ENCODE measurements at regions not wholly inside any gene's neighbourhood (a gene's known extent, or its start where the extent isn't known, plus 50 kb on each side); places are given as distances from the start of the nearest gene placed in this dataset.

DNA sequence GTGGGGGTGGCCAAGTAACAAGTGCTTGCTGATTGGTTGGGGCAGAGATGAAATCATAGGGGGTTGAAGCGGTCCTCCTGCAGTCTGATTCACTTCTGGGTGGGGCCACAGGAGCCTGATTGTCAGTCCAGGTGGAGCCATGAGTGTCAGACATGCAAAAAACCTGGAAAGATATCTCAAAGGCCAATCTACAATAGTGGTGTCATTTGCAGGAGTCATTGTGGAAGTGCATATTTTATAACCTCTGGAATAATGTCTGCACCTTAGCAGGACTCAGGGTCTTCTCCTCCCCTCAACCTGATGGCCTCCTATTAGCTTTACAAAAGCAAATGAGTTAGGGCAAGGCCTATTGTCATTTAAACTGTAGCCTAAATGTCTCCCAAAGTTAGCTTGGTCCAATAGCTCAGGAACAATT lies 241.4 kb downstream of the NUAK1 start:
- TF ChIP-seq, protein P1, sequence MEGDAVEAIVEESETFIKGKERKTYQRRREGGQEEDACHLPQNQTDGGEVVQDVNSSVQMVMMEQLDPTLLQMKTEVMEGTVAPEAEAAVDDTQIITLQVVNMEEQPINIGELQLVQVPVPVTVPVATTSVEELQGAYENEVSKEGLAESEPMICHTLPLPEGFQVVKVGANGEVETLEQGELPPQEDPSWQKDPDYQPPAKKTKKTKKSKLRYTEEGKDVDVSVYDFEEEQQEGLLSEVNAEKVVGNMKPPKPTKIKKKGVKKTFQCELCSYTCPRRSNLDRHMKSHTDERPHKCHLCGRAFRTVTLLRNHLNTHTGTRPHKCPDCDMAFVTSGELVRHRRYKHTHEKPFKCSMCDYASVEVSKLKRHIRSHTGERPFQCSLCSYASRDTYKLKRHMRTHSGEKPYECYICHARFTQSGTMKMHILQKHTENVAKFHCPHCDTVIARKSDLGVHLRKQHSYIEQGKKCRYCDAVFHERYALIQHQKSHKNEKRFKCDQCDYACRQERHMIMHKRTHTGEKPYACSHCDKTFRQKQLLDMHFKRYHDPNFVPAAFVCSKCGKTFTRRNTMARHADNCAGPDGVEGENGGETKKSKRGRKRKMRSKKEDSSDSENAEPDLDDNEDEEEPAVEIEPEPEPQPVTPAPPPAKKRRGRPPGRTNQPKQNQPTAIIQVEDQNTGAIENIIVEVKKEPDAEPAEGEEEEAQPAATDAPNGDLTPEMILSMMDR (conservative IDR thresholded peaks at IDR 0.05 in 1 of 2, IDR thresholded peaks at IDR 0.05 in 1 of 2; ENCODE audit: low read depth in 1 of 2, low read length in 2 of 2), result no peak
- TF ChIP-seq EZH2 (IDR thresholded peaks at IDR 0.05; ENCODE audit: low read length, missing control alignments), result no peak

Measured in fibroblast of lung (primary cell).